HepG2 (cell line): ENCODE measurements at regions not wholly inside any gene's neighbourhood (a gene's known extent, or its start where the extent isn't known, plus 50 kb on each side); places are given as distances from the start of the nearest gene placed in this dataset.

ENCODE experiments used
- ARHGAP35 ChIP-seq: sonication (generic); formaldehyde crosslinking; IDR thresholded peaks from 2 replicates; pipeline ENCODE4 v1.9.0; 2022; ENCODE audit warnings: mild to moderate bottlenecking, inconsistent platforms, moderate library complexity, missing genetic modification reagents, borderline replicate concordance
- BRCA1 ChIP-seq: sonication (generic); formaldehyde crosslinking; IDR thresholded peaks from 2 replicates; pipeline ENCODE4 v1.4.0; 2020; ENCODE audit warnings: missing genetic modification reagents
- CEBPB ChIP-seq: IDR thresholded peaks from 2 replicates; pipeline ENCODE4 v1.6.1; 2011; ENCODE audit warnings: low read depth, low read length, improper control_type of control experiment, borderline replicate concordance
- E2F1 ChIP-seq: sonication (generic); formaldehyde crosslinking; IDR thresholded peaks from 2 replicates; pipeline ENCODE4 v1.5.0; 2020; ENCODE audit warnings: missing genetic modification reagents
- KDM2A ChIP-seq: sonication (generic); formaldehyde crosslinking; IDR thresholded peaks from 2 replicates; pipeline ENCODE4 v1.4.0; 2020; ENCODE audit warnings: low read depth, missing genetic modification reagents, borderline replicate concordance
- POGK ChIP-seq: sonication (generic); formaldehyde crosslinking; conservative IDR thresholded peaks from 2 replicates; pipeline ENCODE4 v1.8.0; 2022; ENCODE audit warnings: mild to moderate bottlenecking, moderate library complexity, missing genetic modification reagents
- ZNF501 ChIP-seq: sonication (generic); formaldehyde crosslinking; IDR thresholded peaks from 2 replicates; pipeline ENCODE4 v1.5.1; 2020; ENCODE audit warnings: mild to moderate bottlenecking, moderate library complexity, missing genetic modification reagents
- ZNF674 ChIP-seq: sonication (generic); formaldehyde crosslinking; IDR thresholded peaks from 2 replicates; pipeline ENCODE4 v1.5.0; 2020; ENCODE audit warnings: low read depth, mild to moderate bottlenecking, missing genetic modification reagents
- ZUFSP ChIP-seq: sonication (generic); formaldehyde crosslinking; IDR thresholded peaks from 2 replicates; pipeline ENCODE4 v1.9.0; 2021; ENCODE audit warnings: missing genetic modification reagents, mild to moderate bottlenecking, borderline replicate concordance
- TF ChIP-seq, protein P1 (sequence below): fragments of 450-650 bp; IDR thresholded peaks from 2 replicates; pipeline ENCODE4 v1.6.1; 2017; ENCODE audit warnings: mild to moderate bottlenecking

DNA sequence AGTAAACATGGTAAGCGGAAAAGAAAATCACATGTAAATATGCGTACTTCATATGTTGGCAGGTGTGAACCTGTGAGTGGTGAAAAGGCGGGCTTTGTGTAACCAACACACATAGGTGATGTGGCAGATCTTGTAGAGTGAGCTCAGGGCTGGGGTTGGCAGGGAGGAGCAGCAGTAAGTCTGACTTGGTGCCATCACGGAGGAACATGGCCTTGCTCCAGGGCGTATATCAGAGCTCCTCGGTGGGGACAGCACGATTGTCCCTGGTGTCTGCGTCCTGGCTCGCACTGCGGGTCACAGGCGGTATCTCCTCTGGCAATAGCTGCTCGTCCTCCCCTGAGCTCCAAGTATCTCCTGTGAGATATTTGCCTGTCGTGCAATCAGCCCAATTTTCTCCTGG lies 733.6 kb downstream of the TRIML1 start (continued):
- TF ChIP-seq POGK (CRISPR knock-in tag) (no peak), BRCA1 (CRISPR knock-in tag) (no peak), ZUFSP (CRISPR knock-in tag) (no peak), ARHGAP35 (no peak), KDM2A (CRISPR knock-in tag) (no peak), ZNF674 (CRISPR knock-in tag) (no peak), ZNF501 (no peak), E2F1 (CRISPR knock-in tag) (no peak), CEBPB (no peak)
- TF ChIP-seq, protein P1, sequence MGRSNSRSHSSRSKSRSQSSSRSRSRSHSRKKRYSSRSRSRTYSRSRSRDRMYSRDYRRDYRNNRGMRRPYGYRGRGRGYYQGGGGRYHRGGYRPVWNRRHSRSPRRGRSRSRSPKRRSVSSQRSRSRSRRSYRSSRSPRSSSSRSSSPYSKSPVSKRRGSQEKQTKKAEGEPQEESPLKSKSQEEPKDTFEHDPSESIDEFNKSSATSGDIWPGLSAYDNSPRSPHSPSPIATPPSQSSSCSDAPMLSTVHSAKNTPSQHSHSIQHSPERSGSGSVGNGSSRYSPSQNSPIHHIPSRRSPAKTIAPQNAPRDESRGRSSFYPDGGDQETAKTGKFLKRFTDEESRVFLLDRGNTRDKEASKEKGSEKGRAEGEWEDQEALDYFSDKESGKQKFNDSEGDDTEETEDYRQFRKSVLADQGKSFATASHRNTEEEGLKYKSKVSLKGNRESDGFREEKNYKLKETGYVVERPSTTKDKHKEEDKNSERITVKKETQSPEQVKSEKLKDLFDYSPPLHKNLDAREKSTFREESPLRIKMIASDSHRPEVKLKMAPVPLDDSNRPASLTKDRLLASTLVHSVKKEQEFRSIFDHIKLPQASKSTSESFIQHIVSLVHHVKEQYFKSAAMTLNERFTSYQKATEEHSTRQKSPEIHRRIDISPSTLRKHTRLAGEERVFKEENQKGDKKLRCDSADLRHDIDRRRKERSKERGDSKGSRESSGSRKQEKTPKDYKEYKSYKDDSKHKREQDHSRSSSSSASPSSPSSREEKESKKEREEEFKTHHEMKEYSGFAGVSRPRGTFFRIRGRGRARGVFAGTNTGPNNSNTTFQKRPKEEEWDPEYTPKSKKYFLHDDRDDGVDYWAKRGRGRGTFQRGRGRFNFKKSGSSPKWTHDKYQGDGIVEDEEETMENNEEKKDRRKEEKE: no peak
